ENCODE measurements at regions not wholly inside any gene's neighbourhood (a gene's known extent, or its start where the extent isn't known, plus 50 kb on each side); places are given as distances from the start of the nearest gene placed in this dataset.

DNA sequence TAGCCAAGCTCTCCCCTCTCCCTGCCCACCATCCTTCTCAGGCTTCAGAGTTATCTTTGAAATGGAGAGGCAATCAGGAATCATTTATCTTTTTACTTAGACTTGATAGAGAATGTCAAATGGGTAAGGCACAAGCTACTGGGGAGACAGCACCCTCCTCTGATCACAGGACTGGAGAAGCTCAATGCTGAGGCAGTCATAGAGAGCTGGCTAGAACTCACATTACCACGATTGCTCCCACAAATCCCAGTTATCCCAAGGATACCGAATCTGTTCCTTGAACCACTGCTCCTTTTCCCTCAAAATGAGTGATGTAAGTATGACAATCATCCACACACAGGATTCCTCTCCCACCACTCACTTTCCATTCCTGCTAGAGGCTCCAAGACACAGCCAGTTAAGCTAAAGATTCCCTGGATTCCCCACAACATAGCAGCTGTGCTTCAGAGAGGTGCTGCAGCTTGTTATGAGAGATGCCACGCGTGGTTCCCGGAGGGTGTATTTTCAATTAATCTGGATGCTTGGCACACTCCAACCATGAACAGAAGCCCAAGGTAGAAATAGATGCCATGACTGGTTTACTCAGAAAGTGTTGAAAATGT lies 96.2 kb upstream of the VGLL2 start:
- no peak overlapping the region for H3K4me3 ChIP-seq (replicated peaks in 1 of 2; ENCODE audit: low read depth in 2 of 2, low read length in 2 of 2)
- DNase-seq (ENCODE audit: low read depth in 2 of 2): no peak
- TF ChIP-seq, protein P1, sequence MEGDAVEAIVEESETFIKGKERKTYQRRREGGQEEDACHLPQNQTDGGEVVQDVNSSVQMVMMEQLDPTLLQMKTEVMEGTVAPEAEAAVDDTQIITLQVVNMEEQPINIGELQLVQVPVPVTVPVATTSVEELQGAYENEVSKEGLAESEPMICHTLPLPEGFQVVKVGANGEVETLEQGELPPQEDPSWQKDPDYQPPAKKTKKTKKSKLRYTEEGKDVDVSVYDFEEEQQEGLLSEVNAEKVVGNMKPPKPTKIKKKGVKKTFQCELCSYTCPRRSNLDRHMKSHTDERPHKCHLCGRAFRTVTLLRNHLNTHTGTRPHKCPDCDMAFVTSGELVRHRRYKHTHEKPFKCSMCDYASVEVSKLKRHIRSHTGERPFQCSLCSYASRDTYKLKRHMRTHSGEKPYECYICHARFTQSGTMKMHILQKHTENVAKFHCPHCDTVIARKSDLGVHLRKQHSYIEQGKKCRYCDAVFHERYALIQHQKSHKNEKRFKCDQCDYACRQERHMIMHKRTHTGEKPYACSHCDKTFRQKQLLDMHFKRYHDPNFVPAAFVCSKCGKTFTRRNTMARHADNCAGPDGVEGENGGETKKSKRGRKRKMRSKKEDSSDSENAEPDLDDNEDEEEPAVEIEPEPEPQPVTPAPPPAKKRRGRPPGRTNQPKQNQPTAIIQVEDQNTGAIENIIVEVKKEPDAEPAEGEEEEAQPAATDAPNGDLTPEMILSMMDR (IDR thresholded peaks at IDR 0.05; ENCODE audit: low read depth, low read length): no peak

DNA sequence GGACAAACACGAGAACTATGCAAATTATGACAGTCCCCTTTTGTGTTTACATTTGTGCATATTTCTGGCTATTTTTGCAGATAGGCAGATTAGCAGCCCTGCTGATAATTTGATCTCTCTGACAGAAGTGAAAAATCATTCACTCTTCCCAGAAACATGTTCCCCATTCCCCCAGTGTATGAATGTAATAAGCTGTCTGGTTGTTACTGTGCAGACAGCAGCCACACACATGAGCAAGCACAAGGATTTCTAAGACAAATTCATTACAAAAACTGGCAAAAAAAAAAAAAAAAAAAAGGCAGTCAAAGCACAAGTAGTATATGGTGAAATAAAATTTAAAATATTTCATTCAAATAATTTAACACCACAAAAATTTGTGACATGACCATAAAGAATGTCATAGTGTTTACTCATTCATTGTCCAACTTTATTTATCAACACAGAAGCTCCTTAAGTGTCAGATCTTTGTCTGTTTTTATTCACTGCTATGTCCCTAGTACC lies 95.5 kb upstream of the VGLL2 start:
- TF ChIP-seq, protein P1 (IDR thresholded peaks at IDR 0.05; ENCODE audit: low read depth, low read length): no peak
- DNase-seq (ENCODE audit: low read depth in 2 of 2): no peak
- no peak overlapping the region for H3K4me3 ChIP-seq (replicated peaks in 1 of 2; ENCODE audit: low read depth in 2 of 2, low read length in 2 of 2)

DNA sequence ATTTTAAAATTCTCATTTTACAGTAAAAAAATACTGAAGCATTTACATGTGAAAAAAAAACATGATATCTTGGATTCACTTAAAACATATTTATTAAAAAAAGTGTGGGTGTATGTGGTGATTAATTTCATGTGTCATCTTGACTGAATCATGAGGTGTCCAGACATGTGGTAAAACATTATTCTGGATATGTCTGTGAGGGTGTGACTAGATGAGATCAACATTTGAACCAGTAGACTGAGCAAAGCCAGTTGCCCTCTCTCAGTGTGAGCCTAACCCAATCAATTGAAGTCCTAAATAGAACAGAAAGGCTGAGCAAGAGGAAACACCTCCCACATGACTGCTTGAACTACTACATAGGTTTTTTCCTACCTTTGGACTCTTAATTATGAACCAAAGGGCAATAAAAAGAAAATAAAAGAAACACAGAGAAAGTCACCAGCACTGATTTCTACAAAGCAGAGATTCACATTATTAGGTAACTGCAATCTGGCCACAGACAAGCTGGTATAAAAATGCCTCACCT lies 90.5 kb upstream of the VGLL2 start:
- no peak overlapping the region for H3K4me3 ChIP-seq (replicated peaks in 1 of 2; ENCODE audit: low read depth in 2 of 2, low read length in 2 of 2)
- TF ChIP-seq, protein P1 (IDR thresholded peaks at IDR 0.05; ENCODE audit: low read depth, low read length): no peak
- DNase-seq (ENCODE audit: low read depth in 2 of 2): no peak

DNA sequence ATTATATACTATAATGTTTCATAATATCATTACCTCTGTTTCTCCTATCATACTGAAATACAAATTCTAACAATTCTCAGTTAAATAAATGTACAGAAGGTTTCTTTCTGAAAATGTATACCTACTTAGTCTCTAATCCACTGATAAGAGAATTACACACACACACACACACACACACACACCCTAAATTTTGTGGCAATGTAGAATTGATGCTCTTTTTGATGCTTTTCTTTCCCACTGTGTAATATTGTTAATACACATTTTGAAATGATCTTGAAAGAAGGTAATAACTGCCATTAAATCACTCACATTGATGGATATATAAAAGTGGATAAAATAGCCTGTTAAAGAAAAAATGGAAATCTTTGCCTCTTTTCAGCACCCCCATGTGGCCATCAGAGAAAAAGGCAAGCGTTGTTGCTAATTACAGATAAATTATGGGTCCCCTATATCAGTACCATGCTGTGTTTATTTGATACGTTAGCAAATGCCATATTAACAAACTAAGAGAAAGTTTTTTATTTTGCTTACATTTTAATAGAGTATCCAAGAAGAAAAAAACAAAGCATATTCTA lies 76.6 kb upstream of the VGLL2 start:
- H3K4me3 ChIP-seq (replicated peaks in 1 of 2; ENCODE audit: low read depth in 2 of 2, low read length in 2 of 2): no peak overlapping the region
- TF ChIP-seq, protein P1 (IDR thresholded peaks at IDR 0.05; ENCODE audit: low read depth, low read length): peak; percentile 32
- peak in 1 of 2 donors; percentile 18 for DNase-seq (ENCODE audit: low read depth in 2 of 2)

DNA sequence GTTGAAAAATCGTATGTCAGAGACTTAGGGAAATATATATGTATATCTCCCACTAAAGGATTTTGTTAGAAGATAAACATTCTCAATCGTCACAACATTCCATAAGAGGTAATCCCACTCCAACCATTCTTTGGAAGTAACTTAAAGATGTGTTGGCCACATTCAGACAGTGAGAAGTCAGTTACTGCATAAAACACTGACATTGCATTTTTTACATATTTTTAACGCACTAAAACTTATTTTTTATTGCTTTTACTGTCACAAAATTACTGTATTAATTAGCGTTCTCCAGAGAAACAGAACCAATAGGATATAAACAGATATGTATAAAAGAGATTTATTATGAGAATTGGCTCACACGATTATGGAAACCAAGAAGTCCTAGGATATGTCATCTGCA lies 74.3 kb upstream of the VGLL2 start:
- TF ChIP-seq, protein P1 (IDR thresholded peaks at IDR 0.05; ENCODE audit: low read depth, low read length): no peak
- DNase-seq (ENCODE audit: low read depth in 2 of 2): no peak
- H3K4me3 ChIP-seq (replicated peaks in 1 of 2; ENCODE audit: low read depth in 2 of 2, low read length in 2 of 2): no peak overlapping the region

DNA sequence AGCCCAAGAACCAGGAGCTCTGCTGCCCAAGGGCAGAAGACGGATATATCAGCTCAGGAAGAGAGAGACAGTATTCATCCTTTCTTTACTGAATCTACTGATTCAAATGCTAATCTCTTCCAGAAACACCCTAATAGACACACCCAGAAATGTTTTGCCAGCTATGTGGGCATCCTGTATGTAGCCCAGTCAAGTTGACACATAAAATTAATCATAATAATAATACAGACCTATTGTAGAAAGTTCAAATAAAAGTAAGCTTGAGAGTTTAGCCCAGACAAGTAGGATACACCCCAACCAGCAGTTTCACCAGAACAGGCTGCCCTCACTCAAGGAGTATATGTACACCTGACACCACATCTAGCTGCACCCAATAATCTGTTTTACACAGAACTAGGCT lies 73.9 kb upstream of the VGLL2 start:
- DNase-seq (ENCODE audit: low read depth in 2 of 2): no peak
- H3K4me3 ChIP-seq (replicated peaks in 1 of 2; ENCODE audit: low read depth in 2 of 2, low read length in 2 of 2): no peak overlapping the region

More for the DNA sequence above, 73.9 kb upstream of the VGLL2 start:
- TF ChIP-seq, protein P1 (IDR thresholded peaks at IDR 0.05; ENCODE audit: low read depth, low read length): no peak
